Gastrocnemius medialis (tissue), 4 donors: ENCODE measurements at regions not wholly inside any gene's neighbourhood (a gene's known extent, or its start where the extent isn't known, plus 50 kb on each side); places are given as distances from the start of the nearest gene placed in this dataset.

ENCODE experiments used
- CTCF ChIP-seq, 5 experiments: fragments of 450-650 bp in 3 of 5; fragments of 200-600 bp in 2 of 5; sonication (generic) in 2 of 5; IDR thresholded peaks in 4 of 5; conservative IDR thresholded peaks in 1 of 5; 1 replicate in 4 of 5; 2 replicates in 1 of 5; pipeline ENCODE4 v1.5.1; 2016 to 2019; ENCODE audit warnings: antibody characterized with exemption in 5 of 5, mild to moderate bottlenecking in 3 of 5, moderate library complexity in 3 of 5
- POLR2A ChIP-seq, 2 donors: fragments of 450-650 bp; IDR thresholded peaks; one replicate each; pipeline ENCODE4 v1.6.1; 2017; ENCODE audit warnings: antibody characterized with exemption in 2 of 2, mild to moderate bottlenecking in 2 of 2, moderate library complexity in 2 of 2

GRCh38 chr9:119907056-119907455, 537.8 kb upstream of the BRINP1 start:
- TF ChIP-seq CTCF (IDR thresholded peaks at IDR 0.05 in 4 of 5, conservative IDR thresholded peaks at IDR 0.05 in 1 of 5) (no peak), POLR2A (IDR thresholded peaks at IDR 0.05) (no peak)
